Breast epithelium (tissue), 3 donors: ENCODE measurements at regions not wholly inside any gene's neighbourhood (a gene's known extent, or its start where the extent isn't known, plus 50 kb on each side); places are given as distances from the start of the nearest gene placed in this dataset.

Experiments used
- CTCF ChIP-seq, 3 donors: fragments of 450-650 bp; IDR thresholded peaks; one replicate each; pipeline ENCODE4 v1.5.1; 2016 to 2017; ENCODE audit warnings: antibody characterized with exemption in 3 of 3, mild to moderate bottlenecking in 3 of 3, moderate library complexity in 3 of 3
- POLR2A ChIP-seq: fragments of 450-650 bp; IDR thresholded peaks from one replicate; pipeline ENCODE4 v1.6.1; 2016; ENCODE audit warnings: antibody characterized with exemption, mild to moderate bottlenecking, moderate library complexity

DNA sequence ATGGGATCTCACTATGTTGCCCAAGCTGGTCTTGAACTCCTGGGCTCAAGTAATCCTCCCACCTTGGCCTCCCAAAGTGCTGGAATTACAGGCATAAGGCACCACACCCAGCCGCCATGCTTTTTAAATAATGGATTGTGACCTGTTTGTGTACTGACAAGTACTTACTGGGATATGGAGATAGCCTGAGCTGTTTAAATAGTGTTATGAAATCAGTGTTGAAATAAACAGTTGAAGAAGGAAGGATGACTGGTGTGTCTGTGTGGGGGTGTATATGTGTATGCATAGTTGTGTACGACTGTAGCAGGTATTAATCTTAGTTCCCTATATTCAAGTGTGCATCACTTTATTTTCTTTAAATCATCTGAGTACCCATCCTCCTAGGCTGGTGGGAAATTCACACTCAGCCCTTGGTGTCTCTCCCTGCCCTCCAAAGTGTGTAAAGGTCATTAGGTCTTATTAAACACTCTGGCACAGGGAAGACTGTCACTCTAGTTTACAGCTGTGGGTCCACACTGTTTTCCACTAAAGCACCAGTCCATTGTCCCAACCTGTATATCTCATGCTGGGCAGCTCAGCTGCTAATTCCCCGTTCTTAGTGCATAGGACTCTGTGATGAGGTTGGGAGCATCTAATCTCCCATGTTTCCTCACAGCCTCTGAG is 91.0 kb downstream of the SNX18 start:
- TF ChIP-seq CTCF (IDR thresholded peaks at IDR 0.05) = no peak
- TF ChIP-seq POLR2A = no peak
